HepG2 (cell line): ENCODE measurements at regions not wholly inside any gene's neighbourhood (a gene's known extent, or its start where the extent isn't known, plus 50 kb on each side); places are given as distances from the start of the nearest gene placed in this dataset.

ENCODE experiments used
- ATAC-seq: fragments of 200-7000 bp; cut with Tn5 transposase; 3 replicates; pipeline ENCODE4 v1.9.1; 2020; ENCODE audit warnings: mild to moderate bottlenecking, moderate library complexity
- BruUV-seq: library from RNA; stranded (reverse); fragments of 400-500 nt; replicated peaks from 2 replicates; lab custom pipeline; 2021; lab: Mats Ljungman, UMichigan
- CTCF ChIA-PET: fragments of 300-600 bp; formaldehyde crosslinking; extraction: SDS; loops from one replicate; lab custom pipeline; 2021; ENCODE audit warnings: low total read pairs, inconsistent platforms, low intra/inter-chr PET ratio; lab: Yijun Ruan, JAX
- POLR2A ChIA-PET: fragments of 350-600 bp; sonication (Branson Sonifier 250); formaldehyde crosslinking; loops from one replicate; lab custom pipeline; 2020; ENCODE audit warnings: antibody characterized with exemption, inconsistent platforms; lab: Yijun Ruan, JAX
- DNase-seq: peaks from one replicate; pipeline ENCODE4 v3.0.0-alpha.2; 2015; ENCODE audit warnings: low spot score
- FAIRE-seq: peaks from 3 replicates; lab custom pipeline; 2011; peaks lifted over from hg19 to GRCh38; lab: Jason Lieb, UNC
- H2AFZ ChIP-seq: one replicate; pipeline ENCODE4 v1.6.1; 2011; ENCODE audit warnings: low read length, inconsistent platforms
- H3K27ac ChIP-seq: fragments of 300-600 bp; 3 replicates; pipeline ENCODE4 v1.8.0; 2011; ENCODE audit warnings: mixed run types, mild to moderate bottlenecking, mixed read lengths, low read length, inconsistent platforms; ENCODE audit not compliant: insufficient read depth; ENCODE audit errors: extremely low read length
- H3K27me3 ChIP-seq, 2 experiments: fragments of 200-600 bp in 1 of 2; 2 replicates in 1 of 2; 3 replicates in 1 of 2; pipeline versions ENCODE4 v1.6.0 to v1.8.0; 2011; ENCODE audit warnings: low read length in 2 of 2, mild to moderate bottlenecking in 2 of 2, moderate library complexity in 2 of 2, inconsistent platforms in 1 of 2; ENCODE audit not compliant: insufficient read depth in 2 of 2, control insufficient read depth in 1 of 2
- H3K36me3 ChIP-seq, 2 experiments: fragments of 200-600 bp in 1 of 2; replicated peaks in 1 of 2; 2 replicates in 1 of 2; 3 replicates in 1 of 2; pipeline versions ENCODE4 v1.5.1 to v1.8.0; 2011; ENCODE audit warnings: low read length in 2 of 2, inconsistent platforms in 1 of 2; ENCODE audit not compliant: insufficient read depth in 2 of 2, control insufficient read depth in 1 of 2
- H3K4me1 ChIP-seq: 2 replicates; pipeline ENCODE4 v1.5.1; 2012; ENCODE audit warnings: low read length, inconsistent platforms; ENCODE audit not compliant: insufficient read depth
- H3K4me2 ChIP-seq: 2 replicates; pipeline ENCODE4 v1.6.0; 2011; ENCODE audit warnings: low read depth, low read length, inconsistent platforms
- H3K4me3 ChIP-seq, 3 experiments: fragments of 200-600 bp in 1 of 3; sonication (generic), shearing (Covaris generic) in 1 of 3; replicated peaks in 1 of 3; 2 replicates each; pipeline ENCODE4 v1.5.1; 2011 to 2016; ENCODE audit warnings: low read length in 3 of 3, inconsistent platforms in 2 of 3, low read depth in 2 of 3, mild to moderate bottlenecking in 2 of 3, control low read depth in 1 of 3, mixed read lengths in 1 of 3; ENCODE audit not compliant: insufficient read depth in 1 of 3
- H3K79me2 ChIP-seq: one replicate; pipeline ENCODE4 v1.6.1; 2011; ENCODE audit warnings: low read length, inconsistent platforms; ENCODE audit not compliant: insufficient read depth
- H3K9ac ChIP-seq: 2 replicates; pipeline ENCODE4 v1.6.0; 2011; ENCODE audit warnings: mild to moderate bottlenecking, low read depth, low read length, inconsistent platforms; ENCODE audit not compliant: insufficient read depth
- H3K9me3 ChIP-seq: 2 replicates; pipeline ENCODE4 v1.5.1; 2012; ENCODE audit warnings: mild to moderate bottlenecking, low read length
- H4K20me1 ChIP-seq: 2 replicates; pipeline ENCODE4 v1.6.0; 2011; ENCODE audit warnings: inconsistent platforms, mild to moderate bottlenecking, low read length, moderate library complexity; ENCODE audit not compliant: insufficient read depth
- FOXP4 ChIP-seq: sonication (generic); formaldehyde crosslinking; IDR thresholded peaks from 2 replicates; pipeline ENCODE4 v1.4.0; 2020; ENCODE audit warnings: missing genetic modification reagents
- PRDM4 ChIP-seq: sonication (generic); formaldehyde crosslinking; IDR thresholded peaks from 2 replicates; pipeline ENCODE4 v1.9.0; 2021; ENCODE audit warnings: missing genetic modification reagents, borderline replicate concordance
- ZBTB40 ChIP-seq, 2 experiments: fragments of 450-650 bp in 1 of 2; sonication (generic) in 1 of 2; formaldehyde crosslinking in 1 of 2; IDR thresholded peaks; 2 replicates each; pipeline versions ENCODE4 v1.6.1 to v1.8.0; 2016 to 2022; ENCODE audit warnings: antibody characterized with exemption in 1 of 2, mild to moderate bottlenecking in 1 of 2, missing genetic modification reagents in 1 of 2
- ZBTB42 ChIP-seq: sonication (generic); formaldehyde crosslinking; IDR thresholded peaks from 2 replicates; pipeline ENCODE4 v1.5.0; 2020; ENCODE audit warnings: mild to moderate bottlenecking, missing genetic modification reagents
- ZIK1 ChIP-seq: sonication (generic); formaldehyde crosslinking; IDR thresholded peaks from 2 replicates; pipeline ENCODE4 v1.5.0; 2020; ENCODE audit warnings: mild to moderate bottlenecking, low read depth, missing genetic modification reagents, borderline replicate concordance
- ZNF839 ChIP-seq: sonication (generic); formaldehyde crosslinking; IDR thresholded peaks from 2 replicates; pipeline ENCODE4 v1.4.0; 2020; ENCODE audit warnings: missing genetic modification reagents, mild to moderate bottlenecking, borderline replicate concordance
- ZNF883 ChIP-seq: sonication (generic); formaldehyde crosslinking; IDR thresholded peaks from 2 replicates; pipeline ENCODE4 v1.5.1; 2020; ENCODE audit warnings: mild to moderate bottlenecking, missing genetic modification reagents; ENCODE audit errors: not compliant biosample characterization
- ZSCAN12 ChIP-seq: sonication (generic); formaldehyde crosslinking; IDR thresholded peaks from 2 replicates; pipeline ENCODE4 v1.9.0; 2021; ENCODE audit warnings: mild to moderate bottlenecking, missing genetic modification reagents
- WGBS: methylation state at CpG from one replicate; pipeline ENCODE4 v1.1.6; 2017; ENCODE audit warnings: low lambda C conversion rate; 5-methylcytosine and 5-hydroxymethylcytosine counted together
- in situ Hi-C: cut with HindIII; loops from 2 replicates; pipeline ENCODE4 v1.10.0; 2017; ENCODE audit warnings: low pct_unique_long_range_greater_than_20kb; ENCODE audit not compliant: extremely low pct_ligation_motif_present
- intact Hi-C: fragments of 100-400 bp; cut with micrococcal nuclease; formaldehyde crosslinking; loops from one replicate; pipeline ENCODE4 v1.10.0; 2022; ENCODE audit not compliant: unreplicated experiment
- TF ChIP-seq, protein P1 (sequence below): sonication (generic); formaldehyde crosslinking; IDR thresholded peaks from 2 replicates; pipeline ENCODE4 v1.4.0; 2020; ENCODE audit warnings: missing genetic modification reagents

DNA sequence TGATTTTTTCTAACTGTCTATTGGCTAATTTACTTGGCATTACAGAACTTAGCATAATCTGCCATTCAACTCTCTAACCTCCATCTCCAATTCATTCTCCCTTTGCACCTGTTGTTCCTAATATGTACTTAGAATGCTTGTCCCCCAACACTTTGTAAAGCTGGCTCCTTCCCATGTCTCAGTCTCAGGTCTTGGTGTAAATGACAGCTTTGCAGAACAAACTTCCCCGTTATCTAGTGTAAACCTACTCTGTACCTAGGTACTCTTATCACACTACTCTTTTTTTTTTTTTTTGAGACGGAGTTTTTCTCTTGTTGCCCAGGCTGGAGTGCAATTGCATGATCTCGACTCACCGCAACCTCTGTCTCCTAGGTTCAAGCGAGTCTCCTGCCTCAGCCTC, 77.2 kb upstream of the CTNNA1 start:
- Histone ChIP-seq H4K20me1 (no peaks in the 10 kb centered on the region), H3K27me3 (no peaks in the 10 kb centered on the region), H3K36me3 (no peaks in the 10 kb centered on the region), H3K79me2 (no peaks in the 10 kb centered on the region), H3K4me2 (no peak overlapping the region), H3K27ac (no peak overlapping the region), H3K9me3 (no peaks in the 10 kb centered on the region; the same call in 1 of the 2 replicates), H2AFZ (no peak overlapping the region), H3K4me1 (no peaks in the 10 kb centered on the region), H3K4me3 (no peak overlapping the region), H3K9ac (no peak overlapping the region)
- intact Hi-C loops = no loop called here
- 31% methylated on average over 5 of the region's 5 CpGs for WGBS
- DNase-seq (no peak), ATAC-seq (no peak), FAIRE-seq (no peak)
- CTCF ChIA-PET = no interaction called here
- POLR2A ChIA-PET = no interaction called here
- in situ Hi-C loops = no loop called here
- BruUV-seq = no TSS peak
- TF ChIP-seq ZSCAN12 = no peak
- TF ChIP-seq, protein P1, sequence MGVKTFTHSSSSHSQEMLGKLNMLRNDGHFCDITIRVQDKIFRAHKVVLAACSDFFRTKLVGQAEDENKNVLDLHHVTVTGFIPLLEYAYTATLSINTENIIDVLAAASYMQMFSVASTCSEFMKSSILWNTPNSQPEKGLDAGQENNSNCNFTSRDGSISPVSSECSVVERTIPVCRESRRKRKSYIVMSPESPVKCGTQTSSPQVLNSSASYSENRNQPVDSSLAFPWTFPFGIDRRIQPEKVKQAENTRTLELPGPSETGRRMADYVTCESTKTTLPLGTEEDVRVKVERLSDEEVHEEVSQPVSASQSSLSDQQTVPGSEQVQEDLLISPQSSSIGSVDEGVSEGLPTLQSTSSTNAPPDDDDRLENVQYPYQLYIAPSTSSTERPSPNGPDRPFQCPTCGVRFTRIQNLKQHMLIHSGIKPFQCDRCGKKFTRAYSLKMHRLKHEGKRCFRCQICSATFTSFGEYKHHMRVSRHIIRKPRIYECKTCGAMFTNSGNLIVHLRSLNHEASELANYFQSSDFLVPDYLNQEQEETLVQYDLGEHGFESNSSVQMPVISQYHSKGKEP (CRISPR knock-in tag) = no peak
- no peak for TF ChIP-seq ZNF883
- no peak for TF ChIP-seq ZIK1 (CRISPR knock-in tag)
- TF ChIP-seq ZBTB40 (IDR thresholded peaks at IDR 0.05) = no peak
- no peak for TF ChIP-seq ZBTB40 (CRISPR knock-in tag; IDR thresholded peaks at IDR 0.05)
- TF ChIP-seq FOXP4 (CRISPR knock-in tag) = no peak
- TF ChIP-seq ZBTB42 = no peak
- no peak for TF ChIP-seq ZNF839
- TF ChIP-seq PRDM4 (CRISPR knock-in tag) = no peak
